Keratinocyte (primary cell): ENCODE measurements at regions not wholly inside any gene's neighbourhood (a gene's known extent, or its start where the extent isn't known, plus 50 kb on each side); places are given as distances from the start of the nearest gene placed in this dataset.

Source experiments
- DNase-seq: peaks from one replicate; pipeline ENCODE4 v3.0.0-alpha.2; 2011; ENCODE audit warnings: low read depth, missing footprints, low spot score
- FAIRE-seq: peaks from 2 replicates; lab custom pipeline; 2011; peaks lifted over from hg19 to GRCh38; lab: Jason Lieb, UNC
- H2AFZ ChIP-seq: 2 replicates; pipeline ENCODE4 v1.6.0; 2012; ENCODE audit warnings: low read length, control low read depth, inconsistent platforms; ENCODE audit not compliant: control insufficient read depth
- H3K27ac ChIP-seq: 2 replicates; pipeline ENCODE4 v1.5.1; 2011; ENCODE audit warnings: low read length; ENCODE audit not compliant: control insufficient read depth, insufficient read depth
- H3K27me3 ChIP-seq: 3 replicates; pipeline ENCODE4 v1.6.0; 2011; ENCODE audit warnings: low read length; ENCODE audit not compliant: control insufficient read depth, insufficient read depth; ENCODE audit errors: extremely low read depth
- H3K36me3 ChIP-seq, 2 experiments: 2 replicates in 1 of 2; 3 replicates in 1 of 2; pipeline ENCODE4 v1.5.1; 2011; ENCODE audit warnings: low read length in 2 of 2, mild to moderate bottlenecking in 1 of 2; ENCODE audit not compliant: control insufficient read depth in 2 of 2, insufficient read depth in 2 of 2; ENCODE audit errors: extremely low read depth in 1 of 2
- H3K4me1 ChIP-seq: 3 replicates; pipeline ENCODE4 v1.5.1; 2011; ENCODE audit warnings: low read length; ENCODE audit not compliant: control insufficient read depth, insufficient read depth; ENCODE audit errors: extremely low read depth
- H3K4me2 ChIP-seq: 3 replicates; pipeline ENCODE4 v1.6.0; 2011; ENCODE audit warnings: low read depth, low read length; ENCODE audit not compliant: control insufficient read depth, insufficient read depth; ENCODE audit errors: extremely low read depth
- H3K4me3 ChIP-seq, 3 experiments: fragments of 200-600 bp in 1 of 3; sonication (generic) in 1 of 3; 2 replicates in 2 of 3; 3 replicates in 1 of 3; pipeline ENCODE4 v1.5.1; 2011 to 2016; ENCODE audit warnings: low read length in 3 of 3, mild to moderate bottlenecking in 3 of 3, control low read depth in 2 of 3, inconsistent platforms in 1 of 3, low read depth in 1 of 3, mixed read lengths in 1 of 3, mixed run types in 1 of 3, moderate library complexity in 1 of 3; ENCODE audit not compliant: control insufficient read depth in 2 of 3, insufficient read depth in 2 of 3; ENCODE audit errors: extremely low read depth in 1 of 3
- H3K79me2 ChIP-seq: 2 replicates; pipeline ENCODE4 v1.6.0; 2012; ENCODE audit warnings: low read length; ENCODE audit not compliant: control insufficient read depth, insufficient read depth
- H3K9ac ChIP-seq: 3 replicates; pipeline ENCODE4 v1.6.0; 2011; ENCODE audit warnings: low read length; ENCODE audit not compliant: control insufficient read depth, insufficient read depth; ENCODE audit errors: extremely low read depth
- H3K9me1 ChIP-seq: 3 replicates; pipeline ENCODE4 v1.6.0; 2011; ENCODE audit warnings: low read length; ENCODE audit not compliant: control insufficient read depth, insufficient read depth; ENCODE audit errors: extremely low read depth
- H3K9me3 ChIP-seq: 2 replicates; pipeline ENCODE4 v1.5.1; 2012; ENCODE audit warnings: low read depth, low read length; ENCODE audit not compliant: control insufficient read depth
- H4K20me1 ChIP-seq: 3 replicates; pipeline ENCODE4 v1.6.0; 2011; ENCODE audit warnings: low read length; ENCODE audit not compliant: control insufficient read depth, insufficient read depth; ENCODE audit errors: extremely low read depth
- EZH2 ChIP-seq: IDR thresholded peaks from one replicate; pipeline ENCODE4 v1.6.1; 2012; ENCODE audit warnings: inconsistent platforms, mild to moderate bottlenecking, low read length, moderate library complexity
- dilution Hi-C: fragments of 300-500 bp; cut with MboI; formaldehyde crosslinking; loops from one replicate; pipeline ENCODE4 v1.7.0; 2020; ENCODE audit warnings: low sequenced_read_pairs; ENCODE audit not compliant: extremely low pct_ligation_motif_present
- TF ChIP-seq, protein P1 (sequence below), 3 experiments: IDR thresholded peaks in 1 of 3; conservative IDR thresholded peaks in 1 of 3; optimal IDR thresholded peaks in 1 of 3; 2 replicates in 2 of 3; 3 replicates in 1 of 3; pipeline versions ENCODE3 to v1.5.1; 2011; ENCODE audit warnings: low read length in 3 of 3, mild to moderate bottlenecking in 3 of 3, moderate library complexity in 2 of 3, control low read depth in 1 of 3, inconsistent platforms in 1 of 3; ENCODE audit not compliant: insufficient read depth in 2 of 3; ENCODE audit errors: extremely low read depth in 1 of 3

DNA sequence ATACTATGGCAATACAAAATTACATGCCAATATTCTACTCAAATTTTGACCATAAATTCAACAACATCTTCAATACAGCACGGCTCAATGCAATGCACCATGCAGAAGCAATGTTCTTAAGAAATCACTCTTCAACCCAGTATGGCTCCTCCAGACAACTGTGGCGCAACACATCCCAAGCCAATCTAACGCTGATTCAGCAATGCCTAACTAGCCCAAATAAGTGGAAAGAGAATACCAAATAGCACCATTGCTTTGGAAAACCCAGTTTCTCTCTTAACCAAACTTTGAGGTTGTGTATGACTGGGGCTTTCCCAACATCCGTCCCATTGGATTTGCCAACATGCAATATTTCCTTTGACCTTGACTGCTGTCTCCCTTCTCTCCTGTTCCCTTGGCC, 211.1 kb upstream of the TBX3 start:
- H3K4me2 ChIP-seq: no peak overlapping the region
- FAIRE-seq: no peak
- H4K20me1 ChIP-seq: no peaks in the 10 kb centered on the region
- no peaks in the 10 kb centered on the region for H3K36me3 ChIP-seq
- H3K4me1 ChIP-seq: no peaks in the 10 kb centered on the region
- H3K9ac ChIP-seq: no peak overlapping the region
- no peak overlapping the region for H3K4me3 ChIP-seq
- H3K27ac ChIP-seq: no peak overlapping the region
- H3K27me3 ChIP-seq: no peaks in the 10 kb centered on the region
- DNase-seq: no peak
- H3K9me1 ChIP-seq: no peaks in the 10 kb centered on the region
- H2AFZ ChIP-seq: no peak overlapping the region
- H3K79me2 ChIP-seq: no peaks in the 10 kb centered on the region
- TF ChIP-seq EZH2: no peak
- dilution Hi-C loops: no loop called here
- no peaks in the 10 kb centered on the region for H3K9me3 ChIP-seq

DNA sequence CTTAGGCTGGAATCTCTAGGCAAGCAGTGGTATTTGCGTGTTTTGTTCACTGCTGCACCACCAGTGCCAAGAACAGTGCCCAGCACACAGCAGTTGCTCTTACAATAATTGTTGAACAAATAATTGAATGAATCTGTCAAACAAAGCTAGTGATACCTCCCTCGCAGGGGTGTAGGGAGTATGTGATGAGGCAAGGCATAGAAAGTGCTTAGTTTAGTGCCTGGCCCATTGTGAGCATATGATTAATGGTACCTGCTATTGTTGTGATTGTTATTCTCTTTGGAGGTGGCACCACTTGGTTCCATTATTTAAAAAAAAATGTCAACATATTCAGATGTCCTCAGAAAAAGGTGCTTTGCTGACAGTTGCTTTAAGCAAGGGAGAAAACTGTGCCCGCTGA, 210.1 kb upstream of the TBX3 start:
- H4K20me1 ChIP-seq: no peaks in the 10 kb centered on the region
- no peak overlapping the region for H3K4me2 ChIP-seq
- H3K9me3 ChIP-seq: no peaks in the 10 kb centered on the region
- TF ChIP-seq, protein P1, sequence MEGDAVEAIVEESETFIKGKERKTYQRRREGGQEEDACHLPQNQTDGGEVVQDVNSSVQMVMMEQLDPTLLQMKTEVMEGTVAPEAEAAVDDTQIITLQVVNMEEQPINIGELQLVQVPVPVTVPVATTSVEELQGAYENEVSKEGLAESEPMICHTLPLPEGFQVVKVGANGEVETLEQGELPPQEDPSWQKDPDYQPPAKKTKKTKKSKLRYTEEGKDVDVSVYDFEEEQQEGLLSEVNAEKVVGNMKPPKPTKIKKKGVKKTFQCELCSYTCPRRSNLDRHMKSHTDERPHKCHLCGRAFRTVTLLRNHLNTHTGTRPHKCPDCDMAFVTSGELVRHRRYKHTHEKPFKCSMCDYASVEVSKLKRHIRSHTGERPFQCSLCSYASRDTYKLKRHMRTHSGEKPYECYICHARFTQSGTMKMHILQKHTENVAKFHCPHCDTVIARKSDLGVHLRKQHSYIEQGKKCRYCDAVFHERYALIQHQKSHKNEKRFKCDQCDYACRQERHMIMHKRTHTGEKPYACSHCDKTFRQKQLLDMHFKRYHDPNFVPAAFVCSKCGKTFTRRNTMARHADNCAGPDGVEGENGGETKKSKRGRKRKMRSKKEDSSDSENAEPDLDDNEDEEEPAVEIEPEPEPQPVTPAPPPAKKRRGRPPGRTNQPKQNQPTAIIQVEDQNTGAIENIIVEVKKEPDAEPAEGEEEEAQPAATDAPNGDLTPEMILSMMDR (optimal IDR thresholded peaks at IDR 0.05 in 1 of 3, IDR thresholded peaks at IDR 0.05 in 1 of 3, conservative IDR thresholded peaks at IDR 0.05 in 1 of 3; ENCODE audit: extremely low read depth in 1 of 3, insufficient read depth in 2 of 3, low read length in 3 of 3): no peak
- no peak for TF ChIP-seq EZH2
- FAIRE-seq: no peak
- no peaks in the 10 kb centered on the region for H3K9me1 ChIP-seq
- no peaks in the 10 kb centered on the region for H3K36me3 ChIP-seq
- H3K27ac ChIP-seq: no peak overlapping the region
- no peaks in the 10 kb centered on the region for H3K79me2 ChIP-seq
- no peak overlapping the region for H2AFZ ChIP-seq
- no peak overlapping the region for H3K9ac ChIP-seq
- no peak for DNase-seq
- no peaks in the 10 kb centered on the region for H3K4me1 ChIP-seq
- dilution Hi-C loops: no loop called here
- no peak overlapping the region for H3K4me3 ChIP-seq
- H3K27me3 ChIP-seq: no peaks in the 10 kb centered on the region

DNA sequence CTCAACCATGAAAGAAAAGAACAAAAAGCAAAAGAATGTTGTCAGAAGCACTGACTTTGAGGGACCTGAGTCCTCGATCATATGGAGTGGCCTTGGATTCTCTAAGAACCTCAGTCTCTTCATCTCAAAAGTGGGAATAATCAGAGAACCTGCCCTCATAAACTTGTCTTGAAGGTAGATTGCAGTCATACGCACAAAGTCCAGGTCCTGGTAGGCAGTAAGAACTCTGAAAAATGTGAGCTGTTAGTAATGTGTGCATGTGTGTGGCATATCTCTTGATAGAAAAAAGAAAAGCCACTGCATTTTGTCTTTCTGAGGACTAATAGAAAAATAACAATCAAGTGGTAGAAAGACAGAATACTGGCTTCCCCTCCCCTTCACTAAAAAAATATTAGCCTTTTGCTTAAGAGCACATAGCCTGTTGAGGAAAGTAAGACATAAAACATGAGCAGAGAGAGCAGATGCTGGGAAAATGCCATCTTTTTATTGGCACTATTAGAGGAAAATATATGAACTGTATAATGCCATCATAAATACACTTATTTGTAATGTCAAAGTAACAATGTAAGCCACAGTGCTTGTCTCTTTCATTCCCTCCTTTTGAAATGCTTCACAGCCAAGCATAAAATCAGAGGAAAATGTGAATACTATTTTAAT, 205.1 kb upstream of the TBX3 start:
- Histone ChIP-seq H3K9ac (no peak overlapping the region), H3K36me3 (no peaks in the 10 kb centered on the region), H2AFZ (no peak overlapping the region), H3K27me3 (no peaks in the 10 kb centered on the region), H4K20me1 (no peaks in the 10 kb centered on the region), H3K79me2 (no peaks in the 10 kb centered on the region), H3K9me1 (no peaks in the 10 kb centered on the region), H3K27ac (no peak overlapping the region), H3K4me2 (no peak overlapping the region), H3K9me3 (no peaks in the 10 kb centered on the region), H3K4me3 (no peak overlapping the region), H3K4me1 (no peaks in the 10 kb centered on the region)
- DNase-seq (no peak), FAIRE-seq (no peak)
- TF ChIP-seq, protein P1 (optimal IDR thresholded peaks at IDR 0.05 in 1 of 3, IDR thresholded peaks at IDR 0.05 in 1 of 3, conservative IDR thresholded peaks at IDR 0.05 in 1 of 3; ENCODE audit: extremely low read depth in 1 of 3, insufficient read depth in 2 of 3, low read length in 3 of 3): no peak
- no peak for TF ChIP-seq EZH2
- dilution Hi-C loops: no loop called here
